NCI-H128 (cell line): ENCODE measurements at regions not wholly inside any gene's neighbourhood (a gene's known extent, or its start where the extent isn't known, plus 50 kb on each side); places are given as distances from the start of the nearest gene placed in this dataset.

Experiments used
- DNase-seq: peaks from one replicate; lab custom pipeline; 2025; ENCODE audit not compliant: unreplicated experiment; lab: John Stamatoyannopoulos, UW

DNA sequence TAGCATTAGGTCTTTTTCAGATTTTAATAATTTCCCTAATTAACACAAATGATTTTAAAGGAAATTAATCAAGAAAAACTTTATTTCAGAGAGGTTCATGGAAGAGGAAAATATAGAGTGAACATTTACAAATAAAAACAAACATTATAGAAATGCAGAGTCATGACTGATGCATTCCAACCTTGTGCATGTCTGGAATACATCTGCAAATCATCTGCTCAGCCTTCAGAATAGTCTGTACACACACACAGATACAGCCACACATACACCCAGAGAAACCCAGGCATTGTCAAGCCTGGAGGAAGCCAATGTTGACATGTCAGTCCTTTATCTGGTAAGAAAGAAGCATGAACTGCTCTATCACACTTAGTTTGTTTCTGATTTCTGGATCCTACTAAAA is 61.3 kb upstream of the NFKB1 start:
- no peak for DNase-seq

DNA sequence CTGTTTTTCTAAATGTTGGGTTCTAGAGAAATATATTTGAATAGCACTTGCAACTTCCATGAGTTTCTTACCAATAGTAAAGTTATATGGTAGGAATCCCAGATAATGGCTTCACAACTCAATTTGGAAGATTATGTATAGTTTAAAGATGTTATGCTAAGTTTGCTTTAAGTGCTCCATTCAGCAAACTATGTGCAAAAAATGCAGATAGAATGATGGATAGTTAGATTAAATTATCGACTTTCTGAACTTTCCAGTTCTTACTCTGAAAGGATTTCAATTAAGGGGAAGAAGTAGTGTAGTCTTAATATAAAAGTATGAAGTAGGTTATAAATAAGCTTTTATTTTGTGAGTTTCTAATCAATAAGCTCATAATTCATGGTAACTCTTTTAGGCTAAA is 60.7 kb upstream of the NFKB1 start:
- DNase-seq = no peak

DNA sequence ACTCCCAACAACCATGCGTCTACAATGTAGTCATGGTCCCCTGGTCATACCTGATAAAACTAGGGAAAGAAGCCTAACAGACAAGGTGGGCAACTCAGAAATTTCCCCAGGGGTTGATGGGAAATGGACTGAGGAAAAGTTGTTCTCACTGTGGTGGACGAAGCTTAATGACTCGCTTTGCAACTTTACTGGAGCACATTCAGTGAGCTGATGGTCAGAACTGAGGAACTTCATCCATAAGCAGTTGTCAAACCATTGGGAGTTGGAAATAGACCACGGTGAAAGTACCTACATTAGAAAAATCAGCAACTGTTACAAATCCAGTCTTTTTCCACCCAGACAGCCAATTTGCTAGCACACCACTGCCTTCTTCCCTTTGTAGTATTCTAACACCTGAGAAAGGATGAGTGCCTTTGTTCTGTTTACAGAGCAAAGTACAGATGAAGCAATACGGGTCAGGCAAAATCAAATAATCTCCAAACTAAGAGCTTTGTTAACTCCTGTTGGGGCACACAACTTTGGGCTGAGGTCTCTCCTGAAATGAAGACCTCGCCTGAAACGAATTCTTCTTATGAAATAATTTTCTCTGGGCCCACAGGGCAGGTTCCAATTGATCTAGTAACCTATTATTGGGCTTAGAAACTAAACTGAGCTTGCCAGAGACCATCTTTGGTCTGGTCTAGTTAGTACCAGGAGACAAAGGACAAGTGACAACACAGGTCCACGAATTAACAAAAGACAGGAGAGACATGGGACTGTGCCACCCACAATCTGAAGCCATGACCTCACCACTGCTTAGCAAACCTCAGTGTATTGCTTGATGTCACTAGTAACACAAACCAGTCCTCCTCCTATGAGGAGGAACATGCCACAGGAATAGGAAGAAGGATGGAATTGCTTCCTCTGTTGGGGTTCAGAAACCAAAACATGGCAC is 58.9 kb upstream of the NFKB1 start:
- DNase-seq = no peak

DNA sequence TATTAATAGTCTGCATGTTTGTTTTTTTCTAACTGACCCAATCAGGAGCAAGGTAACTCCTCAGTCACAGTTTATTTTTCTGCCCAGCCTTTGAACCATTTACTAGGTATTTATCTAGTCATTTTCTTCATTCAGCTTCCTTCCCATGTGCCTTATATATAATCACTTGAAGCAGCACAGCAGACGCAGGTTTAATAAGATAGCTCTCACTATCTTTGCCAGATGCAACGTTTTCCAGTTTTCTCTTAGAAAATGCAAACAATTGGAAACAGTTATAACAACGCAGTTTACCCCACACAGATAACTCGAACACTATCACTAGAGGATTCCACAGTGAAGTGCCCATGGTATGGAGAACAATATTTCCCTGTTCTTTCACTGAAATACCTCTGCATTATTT is 56.4 kb upstream of the NFKB1 start:
- no peak for DNase-seq

DNA sequence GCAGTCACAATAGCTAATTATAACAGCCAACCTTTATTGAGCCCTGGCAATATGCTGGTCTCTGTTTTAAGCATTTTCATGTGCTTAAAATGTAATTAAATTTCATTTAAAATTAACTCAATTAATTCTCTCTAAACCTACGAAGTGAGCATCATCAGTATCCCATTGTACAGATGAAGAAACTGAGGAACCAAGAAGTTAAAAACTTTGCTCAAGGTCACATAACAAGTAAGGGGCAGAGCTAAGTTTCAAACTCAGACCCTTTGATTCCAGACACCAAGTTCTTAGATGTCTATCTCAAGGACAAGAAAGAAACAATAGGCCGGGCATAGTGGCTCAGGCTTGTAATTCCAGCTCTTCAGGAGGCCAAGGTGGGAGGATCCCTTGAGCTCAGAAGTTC is 55.9 kb upstream of the NFKB1 start:
- DNase-seq = no peak

DNA sequence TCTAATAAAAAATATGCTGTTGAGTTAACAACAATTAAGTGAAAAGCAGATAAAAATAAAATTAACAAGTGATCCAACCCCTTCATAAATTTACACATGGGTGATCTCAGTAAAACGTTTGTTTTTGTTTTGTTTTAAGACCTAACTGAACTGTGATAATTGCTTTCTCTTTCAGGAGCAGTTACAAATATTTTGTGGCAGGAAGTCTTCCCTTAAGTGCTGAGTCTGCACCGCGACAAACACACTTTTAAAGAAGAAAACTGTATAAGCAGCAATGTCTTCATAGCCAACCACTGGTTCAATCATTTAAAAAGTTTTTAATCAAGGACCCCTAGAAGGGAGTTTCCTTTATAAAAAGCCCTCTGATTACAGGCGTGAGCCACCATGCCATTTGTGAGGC is 53.7 kb upstream of the NFKB1 start:
- no peak for DNase-seq

DNA sequence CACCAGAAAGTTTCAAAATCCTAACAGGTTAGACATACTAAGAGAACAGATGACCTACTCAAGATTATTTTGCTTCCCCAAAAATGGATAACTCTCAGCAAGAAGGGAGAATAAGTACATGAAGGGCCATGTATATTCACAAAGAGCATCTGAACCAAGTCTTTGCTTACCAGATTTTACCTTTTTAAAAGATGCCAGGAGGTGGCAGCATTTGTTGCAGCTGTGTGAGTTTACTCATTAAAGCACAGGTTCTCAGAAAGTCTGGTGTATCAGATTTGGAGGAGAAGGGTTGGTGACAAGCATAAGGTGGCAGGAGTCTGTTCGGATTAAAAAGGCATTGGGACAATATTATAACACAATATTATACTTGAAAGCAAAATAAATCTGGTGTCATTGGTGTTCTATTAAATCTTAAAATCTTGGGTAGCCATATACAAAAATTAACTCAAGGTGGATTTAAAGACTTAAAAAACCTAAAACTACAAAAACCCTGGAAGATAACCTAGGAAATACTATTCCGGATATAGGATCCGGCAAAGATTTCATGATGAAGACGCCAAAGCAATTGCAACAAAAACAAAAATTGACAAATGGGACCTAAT is 51.3 kb upstream of the NFKB1 start:
- DNase-seq = peak; percentile 30

DNA sequence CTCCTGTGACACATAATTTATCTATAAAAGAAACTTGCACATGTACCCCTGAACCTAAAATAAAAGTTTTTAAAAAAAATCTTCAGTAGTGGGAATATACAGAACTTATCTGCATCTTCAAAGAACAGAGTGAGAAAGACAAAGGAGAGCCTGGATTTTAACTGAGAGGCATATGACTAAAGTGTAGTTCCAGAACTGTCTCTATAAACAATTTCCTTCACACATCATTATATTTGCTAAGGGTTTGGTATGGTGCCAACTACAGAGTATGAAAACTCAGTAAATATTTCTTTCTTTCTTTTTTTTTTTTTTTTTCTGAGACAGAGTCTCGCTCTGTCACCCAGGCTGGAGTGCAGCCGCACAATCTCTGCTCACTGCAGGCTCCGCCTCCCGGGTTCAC is 49.9 kb upstream of the NFKB1 start:
- DNase-seq = no peak
